Activated T-cell treated with anti-CD3 and anti-CD28 coated beads for 48 hours (primary cell): ENCODE measurements at regions not wholly inside any gene's neighbourhood (a gene's known extent, or its start where the extent isn't known, plus 50 kb on each side); places are given as distances from the start of the nearest gene placed in this dataset.

Source experiments
- DNase-seq: peaks from one replicate; pipeline ENCODE4 v3.0.0-alpha.2; 2020; ENCODE audit warnings: low read depth

DNA sequence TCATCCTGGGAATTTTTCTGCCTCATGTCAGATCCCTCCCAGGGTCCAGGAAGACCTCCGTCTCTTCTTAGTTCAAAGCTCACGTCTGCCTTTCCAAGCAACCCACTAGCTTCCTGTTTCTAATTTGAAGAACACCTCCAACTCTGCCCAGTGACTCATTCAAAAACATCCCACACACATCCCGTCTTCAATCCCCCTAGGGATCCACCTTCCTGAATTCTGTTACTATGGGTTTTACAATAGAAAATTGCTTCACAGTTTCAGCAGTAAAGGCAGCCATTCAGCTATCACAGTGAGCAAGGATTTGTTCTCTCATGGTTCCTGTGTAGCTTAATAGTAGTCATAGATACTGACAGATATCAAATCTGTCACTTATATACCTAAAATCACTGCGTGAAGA lies 308.3 kb upstream of the CCDC54 start:
- no peak for DNase-seq

GRCh38 chr3:107076946-107077345 lies 300.3 kb upstream of the CCDC54 start:
- DNase-seq: no peak

- no peak for DNase-seq
These were observed 299.8 kb upstream of the CCDC54 start for GRCh38 chr3:107077391-107077790.

GRCh38 chr3:107082527-107082926 lies 294.7 kb upstream of the CCDC54 start:
- DNase-seq: no peak

DNA sequence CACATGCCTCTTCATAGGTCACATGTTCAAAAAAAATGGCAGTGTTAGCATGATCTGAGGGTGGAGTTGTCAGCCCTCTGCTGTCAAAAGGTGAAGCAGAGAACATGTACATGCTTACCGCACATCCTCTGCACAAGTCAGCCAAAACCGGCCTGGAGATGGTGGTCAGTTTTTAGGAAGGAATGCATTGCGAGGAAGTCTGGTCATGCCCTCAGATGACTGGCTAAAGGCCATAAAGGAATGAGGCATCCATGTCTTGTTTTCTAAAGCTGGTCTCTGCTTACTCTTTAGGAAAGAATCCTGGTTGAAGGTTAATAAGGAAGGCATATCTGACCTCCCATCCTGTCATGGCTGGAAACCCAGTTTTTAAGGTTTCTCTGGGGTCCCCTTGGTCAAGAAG lies 292.0 kb upstream of the CCDC54 start:
- DNase-seq: no peak

DNA sequence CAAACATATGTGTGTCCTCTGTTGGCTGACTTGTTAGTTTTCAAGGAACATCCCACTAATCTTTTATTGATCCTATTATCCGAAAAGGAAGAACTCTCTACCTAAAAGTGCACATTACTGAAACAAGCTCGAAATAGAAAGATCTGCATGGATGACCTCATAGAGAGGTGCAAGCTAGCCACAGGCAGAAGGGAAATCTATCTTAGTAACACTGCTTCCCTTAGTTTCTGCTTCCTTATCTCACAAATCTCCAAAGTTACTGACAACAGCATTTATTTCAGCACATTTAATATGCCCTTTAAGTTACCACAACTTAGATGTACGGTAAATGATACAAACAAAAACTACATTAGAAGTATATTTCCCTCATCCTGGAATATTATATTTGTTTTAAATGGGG lies 285.1 kb upstream of the CCDC54 start:
- DNase-seq: no peak

DNA sequence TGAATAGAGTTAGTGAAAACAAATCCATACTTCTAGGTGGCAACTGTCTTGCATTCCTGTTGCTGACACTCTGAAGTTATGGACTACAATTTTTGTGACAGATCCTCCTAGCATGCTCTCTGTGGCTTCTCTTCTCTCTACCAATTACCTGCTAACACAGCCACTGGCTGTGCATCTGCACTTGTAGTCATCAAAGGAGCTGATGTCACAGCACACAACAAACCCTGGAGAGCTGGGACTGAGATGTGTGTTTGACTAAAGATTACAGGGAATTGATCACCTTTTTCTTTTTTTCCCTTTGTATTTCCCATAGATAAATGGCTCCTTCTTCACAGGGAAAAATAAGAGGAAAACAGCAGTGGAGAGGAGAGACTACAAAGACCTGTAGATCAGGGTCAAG lies 278.4 kb upstream of the CCDC54 start:
- no peak for DNase-seq

- no peak for DNase-seq
These were observed 277.1 kb upstream of the CCDC54 start for GRCh38 chr3:107100137-107100536.

DNA sequence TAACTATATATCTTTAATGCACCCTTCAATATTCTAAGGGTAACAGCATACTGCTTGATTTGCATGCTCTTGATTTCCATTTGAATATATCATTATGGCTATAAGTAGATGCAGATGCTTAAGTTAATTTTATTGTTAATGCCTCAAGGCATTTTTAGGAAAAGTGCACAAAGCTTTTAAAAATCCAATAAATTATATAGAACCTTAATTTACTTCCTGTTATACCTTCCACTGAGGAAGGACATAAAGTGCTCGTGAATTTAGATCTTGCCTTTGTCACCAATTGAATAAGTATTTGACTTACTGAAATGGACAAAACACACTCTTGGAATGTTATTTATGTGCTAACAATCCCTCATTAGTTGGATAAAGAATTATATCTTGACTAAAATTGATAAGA lies 276.7 kb upstream of the CCDC54 start:
- no peak for DNase-seq

DNA sequence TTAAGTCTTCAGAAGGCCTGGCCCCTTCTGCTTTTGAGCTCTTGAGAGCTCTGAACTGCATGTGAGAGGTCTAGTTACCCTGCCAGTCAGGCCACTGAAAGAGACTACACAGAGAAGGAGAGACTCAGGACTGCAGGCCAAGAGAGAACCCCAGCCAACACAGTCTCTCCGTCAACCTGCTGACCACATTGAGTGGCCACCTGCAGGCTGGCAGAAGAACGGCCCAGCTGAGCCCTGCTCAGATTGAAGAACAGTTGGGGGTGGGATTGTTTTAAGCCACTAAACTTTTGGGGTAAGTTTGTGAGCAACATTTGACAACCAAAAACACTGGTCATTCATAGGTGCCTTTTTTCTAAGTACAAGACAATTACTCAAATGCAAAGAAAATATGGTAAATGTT lies 273.5 kb upstream of the CCDC54 start:
- DNase-seq: no peak

DNA sequence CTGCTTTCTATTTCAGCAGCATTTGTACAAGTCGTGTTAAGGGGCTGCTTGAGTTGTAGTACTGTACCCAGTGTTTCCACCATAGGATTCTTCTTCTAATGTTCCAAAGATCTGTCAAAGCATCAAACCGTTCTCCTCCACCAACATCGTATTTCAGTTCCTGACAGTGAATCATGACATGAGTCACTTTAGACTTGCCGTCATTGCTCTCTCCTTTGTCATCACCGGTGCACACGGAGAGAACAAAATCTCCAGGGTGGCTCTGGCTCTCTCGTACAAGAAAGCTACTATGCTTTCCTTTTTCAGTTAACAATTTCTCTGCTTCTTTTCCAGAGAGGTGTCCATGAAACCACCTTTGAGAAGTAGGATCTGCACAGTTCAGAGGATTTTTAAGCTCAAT lies 270.9 kb upstream of the CCDC54 start:
- DNase-seq: no peak

GRCh38 chr3:107106907-107107306 lies 270.3 kb upstream of the CCDC54 start:
- no peak for DNase-seq

GRCh38 chr3:107110596-107111305 lies 266.5 kb upstream of the CCDC54 start:
- DNase-seq: no peak

DNA sequence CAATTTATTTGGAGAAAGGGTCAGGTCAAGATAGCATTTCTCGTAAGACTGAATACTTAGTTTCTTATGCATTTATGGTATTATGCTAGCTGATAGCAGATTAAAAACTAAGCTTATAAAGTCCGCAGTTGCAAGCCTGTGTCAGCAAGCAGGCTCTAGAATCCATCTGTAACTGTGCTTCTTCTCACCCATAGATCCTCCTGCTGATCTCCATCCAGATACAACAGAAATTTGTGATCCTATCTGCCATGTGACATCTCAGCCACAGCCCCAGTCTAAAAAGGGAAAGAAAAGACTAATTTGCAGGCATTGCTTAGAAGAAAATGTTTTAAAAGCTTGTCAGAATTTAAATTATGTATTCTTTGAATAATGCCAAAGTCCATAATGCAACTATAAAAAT lies 265.4 kb upstream of the CCDC54 start:
- DNase-seq: no peak

- no peak for DNase-seq
These were observed 264.9 kb upstream of the CCDC54 start for GRCh38 chr3:107112356-107112755.

DNA sequence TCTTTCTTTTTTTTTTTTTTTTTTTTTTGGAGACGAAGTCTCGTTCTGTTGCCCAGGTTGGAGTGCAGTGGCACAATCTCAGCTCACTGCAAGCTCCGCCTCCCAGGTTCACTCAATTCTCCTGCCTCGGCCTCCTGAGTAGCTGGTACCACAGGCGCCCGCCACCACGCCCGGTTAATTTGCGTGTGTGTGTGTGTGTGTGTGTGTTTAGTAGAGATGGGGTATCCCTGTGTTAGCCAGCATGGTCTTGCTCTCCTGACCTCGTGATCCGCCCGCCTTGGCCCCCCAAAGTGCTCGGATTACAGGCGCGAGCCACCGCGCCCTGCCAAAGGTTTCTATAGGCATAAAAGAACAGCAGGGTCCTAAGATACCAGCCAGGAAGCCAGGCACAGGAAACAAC lies 261.0 kb upstream of the CCDC54 start:
- no peak for DNase-seq

DNA sequence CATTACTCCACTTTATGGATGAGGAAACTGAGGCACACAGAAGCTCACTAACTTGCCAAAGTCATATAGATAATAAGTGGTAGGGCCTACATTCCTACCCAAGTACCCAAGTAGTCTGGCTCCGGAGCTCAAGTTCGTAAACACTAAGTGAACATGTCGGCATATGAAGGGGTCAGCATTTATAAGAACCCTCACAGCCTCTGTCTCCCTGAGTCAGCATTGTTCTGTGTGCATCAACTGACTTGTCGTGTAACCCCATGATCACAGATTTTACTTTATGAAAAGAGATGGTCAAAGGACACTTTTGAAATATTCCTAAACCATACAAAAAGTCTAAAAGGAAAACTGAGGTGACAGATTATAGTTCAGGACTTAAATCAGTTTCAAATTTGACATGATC lies 260.1 kb upstream of the CCDC54 start:
- DNase-seq: no peak

DNA sequence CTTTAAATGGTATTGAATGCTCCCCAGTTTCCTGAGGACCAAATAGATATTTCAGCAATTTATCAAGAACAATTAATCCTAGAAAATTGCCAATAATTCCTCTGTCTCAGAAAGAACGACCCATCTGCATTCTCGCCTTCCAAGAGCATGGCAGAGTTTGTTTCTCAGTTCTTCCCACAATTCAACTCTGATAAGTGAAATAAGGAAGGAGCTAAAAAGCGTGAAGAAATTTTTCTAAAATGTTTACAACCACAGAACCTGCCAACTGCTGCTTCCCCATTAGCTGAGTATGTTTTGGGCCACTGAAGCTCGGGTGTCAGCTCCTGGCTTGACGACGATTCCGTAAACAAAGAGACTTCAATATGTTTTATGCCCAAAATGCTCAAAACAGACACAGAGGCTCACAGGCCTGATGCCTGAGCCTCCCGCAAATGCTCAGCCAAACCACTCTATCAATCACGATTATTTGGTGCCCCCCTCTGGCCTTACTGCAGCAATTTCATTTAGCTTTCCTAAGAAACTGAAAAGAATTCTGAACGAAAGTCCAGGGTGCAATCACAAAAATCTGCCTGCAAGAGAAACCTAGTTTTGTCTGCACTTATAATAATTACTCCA lies 259.2 kb upstream of the CCDC54 start:
- no peak for DNase-seq

- DNase-seq: no peak
These were observed 252.4 kb upstream of the CCDC54 start for GRCh38 chr3:107124885-107125284.

DNA sequence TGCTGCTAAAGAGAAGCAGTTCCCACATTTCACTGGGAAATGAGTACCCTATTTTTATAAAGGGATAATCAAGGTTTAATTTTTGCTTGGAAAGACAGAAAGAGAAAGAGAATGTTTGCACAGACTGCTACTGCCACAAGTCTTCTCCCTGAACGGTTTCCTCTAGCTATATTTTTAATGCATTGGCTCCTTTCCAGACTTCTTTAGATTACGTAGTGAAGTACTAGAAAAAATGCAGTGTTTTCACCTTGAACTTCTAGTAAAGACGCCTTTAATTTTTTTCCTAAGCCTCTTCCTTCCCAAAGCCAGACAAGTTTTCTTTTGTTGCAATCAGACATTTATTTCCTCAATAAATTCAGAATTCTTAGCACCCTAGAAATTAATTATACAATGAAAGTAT lies 248.3 kb upstream of the CCDC54 start:
- DNase-seq: no peak

- DNase-seq: no peak
These were observed 247.0 kb upstream of the CCDC54 start for GRCh38 chr3:107130089-107130700.

DNA sequence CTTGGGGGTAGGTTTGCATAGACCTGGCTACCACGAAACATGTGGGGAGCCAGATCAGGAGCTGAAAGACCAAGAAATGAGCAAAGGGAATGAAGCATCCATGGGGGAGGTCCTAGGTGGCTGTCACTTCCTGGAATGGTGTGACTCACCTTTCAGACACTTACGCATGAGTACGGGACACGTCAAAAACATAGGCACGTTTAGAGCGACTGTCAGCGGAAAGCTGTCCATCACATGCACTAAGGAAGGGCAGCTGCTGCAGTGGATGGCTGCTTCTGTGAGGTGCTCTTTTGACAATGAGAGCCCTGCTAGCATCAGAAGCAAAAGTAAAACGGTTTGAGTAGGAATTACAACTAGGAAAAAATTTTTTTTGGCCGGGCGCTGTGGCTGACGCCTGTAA lies 244.6 kb upstream of the CCDC54 start:
- no peak for DNase-seq

- DNase-seq: no peak
These were observed 243.3 kb upstream of the CCDC54 start for GRCh38 chr3:107133891-107134290.

GRCh38 chr3:107142171-107142570 lies 235.1 kb upstream of the CCDC54 start:
- no peak for DNase-seq
